ENCODE measurements at regions not wholly inside any gene's neighbourhood (a gene's known extent, or its start where the extent isn't known, plus 50 kb on each side); places are given as distances from the start of the nearest gene placed in this dataset.

DNA sequence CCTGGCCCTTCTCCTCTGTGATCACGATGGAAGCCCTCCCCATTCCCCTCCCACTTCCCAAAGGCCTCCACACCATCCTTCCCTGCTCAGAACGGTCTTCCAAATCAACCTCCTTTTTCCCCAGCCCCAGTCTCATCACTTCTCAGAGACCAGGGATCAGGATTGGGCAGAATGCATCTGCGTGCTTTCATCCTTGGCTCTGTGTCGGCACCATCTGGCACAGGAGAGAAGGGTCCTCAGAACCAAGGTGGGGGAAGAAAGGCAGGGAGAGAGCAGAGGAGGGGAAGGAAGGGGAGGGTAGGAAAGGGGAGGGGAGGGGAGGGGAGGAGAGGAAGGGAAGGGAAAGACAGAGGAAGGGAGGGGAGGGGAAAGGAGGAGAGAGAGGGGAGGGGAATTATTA, 52.4 kb upstream of the FICD start:
- peaks cover 1% of the 10 kb centered on the region for H3K27me3 Mint-ChIP-seq (ENCODE audit: unreplicated experiment)
- H3K27ac Mint-ChIP-seq (ENCODE audit: unreplicated experiment) = no peak overlapping the region
- H3K4me3 Mint-ChIP-seq (ENCODE audit: unreplicated experiment) = no peak overlapping the region
- no peaks in the 10 kb centered on the region for H3K36me3 Mint-ChIP-seq (ENCODE audit: low read depth, unreplicated experiment)
- no peaks in the 10 kb centered on the region for H3K4me1 Mint-ChIP-seq (ENCODE audit: unreplicated experiment)
- TF ChIP-seq, protein P1, sequence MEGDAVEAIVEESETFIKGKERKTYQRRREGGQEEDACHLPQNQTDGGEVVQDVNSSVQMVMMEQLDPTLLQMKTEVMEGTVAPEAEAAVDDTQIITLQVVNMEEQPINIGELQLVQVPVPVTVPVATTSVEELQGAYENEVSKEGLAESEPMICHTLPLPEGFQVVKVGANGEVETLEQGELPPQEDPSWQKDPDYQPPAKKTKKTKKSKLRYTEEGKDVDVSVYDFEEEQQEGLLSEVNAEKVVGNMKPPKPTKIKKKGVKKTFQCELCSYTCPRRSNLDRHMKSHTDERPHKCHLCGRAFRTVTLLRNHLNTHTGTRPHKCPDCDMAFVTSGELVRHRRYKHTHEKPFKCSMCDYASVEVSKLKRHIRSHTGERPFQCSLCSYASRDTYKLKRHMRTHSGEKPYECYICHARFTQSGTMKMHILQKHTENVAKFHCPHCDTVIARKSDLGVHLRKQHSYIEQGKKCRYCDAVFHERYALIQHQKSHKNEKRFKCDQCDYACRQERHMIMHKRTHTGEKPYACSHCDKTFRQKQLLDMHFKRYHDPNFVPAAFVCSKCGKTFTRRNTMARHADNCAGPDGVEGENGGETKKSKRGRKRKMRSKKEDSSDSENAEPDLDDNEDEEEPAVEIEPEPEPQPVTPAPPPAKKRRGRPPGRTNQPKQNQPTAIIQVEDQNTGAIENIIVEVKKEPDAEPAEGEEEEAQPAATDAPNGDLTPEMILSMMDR (IDR thresholded peaks at IDR 0.05; ENCODE audit: unreplicated experiment) = no peak
- DNase-seq (ENCODE audit: low spot score) = no peak
- H3K9me3 Mint-ChIP-seq (ENCODE audit: unreplicated experiment) = no peaks in the 10 kb centered on the region

DNA sequence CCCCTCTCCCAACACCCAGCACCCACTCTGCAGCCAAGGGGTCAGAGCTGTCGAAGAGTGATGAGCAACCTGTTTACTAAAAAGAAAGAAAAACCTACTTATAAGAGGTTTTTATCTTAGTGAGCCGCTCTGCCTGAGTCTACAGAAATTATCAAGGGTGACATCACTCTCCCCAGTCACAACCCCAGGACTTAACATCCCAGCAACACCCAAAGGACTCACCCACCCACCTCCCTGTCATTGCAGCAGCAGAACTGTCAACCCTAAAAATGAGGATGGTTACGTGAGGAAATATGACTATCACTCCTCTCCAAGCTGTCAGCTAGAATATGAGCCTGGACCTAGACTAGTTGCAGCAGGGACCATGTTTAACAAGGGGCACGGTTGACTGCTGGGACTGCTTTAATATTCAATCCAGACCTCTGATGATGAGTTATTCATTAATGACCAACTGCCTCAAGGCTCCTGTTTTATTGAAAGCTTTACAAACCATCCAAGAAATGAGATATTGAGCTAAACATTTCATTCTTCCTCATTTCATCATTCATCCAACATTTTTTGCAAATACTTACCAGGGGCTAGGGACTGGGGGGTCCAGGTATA, 53.9 kb upstream of the FICD start:
- Mint-ChIP-seq H3K9me3 (ENCODE audit: unreplicated experiment) (no peaks in the 10 kb centered on the region), H3K36me3 (ENCODE audit: low read depth, unreplicated experiment) (no peaks in the 10 kb centered on the region), H3K4me3 (ENCODE audit: unreplicated experiment) (no peak overlapping the region), H3K27me3 (ENCODE audit: unreplicated experiment) (peaks cover 1% of the 10 kb centered on the region), H3K4me1 (ENCODE audit: unreplicated experiment) (no peaks in the 10 kb centered on the region), H3K27ac (ENCODE audit: unreplicated experiment) (no peak overlapping the region)
- no peak for DNase-seq (ENCODE audit: low spot score)
- TF ChIP-seq, protein P1 (IDR thresholded peaks at IDR 0.05; ENCODE audit: unreplicated experiment) = no peak

DNA sequence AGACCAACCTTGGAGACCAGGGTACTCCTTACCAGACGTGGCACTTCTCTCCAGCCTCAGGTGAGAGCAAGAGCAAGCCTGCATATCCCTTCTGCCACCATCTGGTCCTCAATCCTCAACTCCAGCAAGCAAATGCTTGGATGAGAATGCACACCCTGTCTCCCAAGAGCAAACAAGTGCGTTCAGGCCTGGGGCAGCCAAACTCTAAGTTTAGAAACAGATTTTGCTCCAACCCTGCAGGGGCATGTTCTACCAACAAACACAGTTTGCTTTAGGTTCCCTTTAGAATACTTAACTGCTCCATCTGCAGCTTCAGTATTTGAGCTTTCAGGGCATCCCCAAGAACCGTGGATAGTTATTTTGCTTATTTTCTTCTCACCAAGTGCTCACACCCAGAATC, 55.9 kb upstream of the FICD start:
- Mint-ChIP-seq H3K4me1 (ENCODE audit: unreplicated experiment) (no peaks in the 10 kb centered on the region), H3K27ac (ENCODE audit: unreplicated experiment) (no peak overlapping the region), H3K27me3 (ENCODE audit: unreplicated experiment) (peaks cover 1% of the 10 kb centered on the region), H3K4me3 (ENCODE audit: unreplicated experiment) (no peak overlapping the region), H3K36me3 (ENCODE audit: low read depth, unreplicated experiment) (no peaks in the 10 kb centered on the region), H3K9me3 (ENCODE audit: unreplicated experiment) (no peaks in the 10 kb centered on the region)
- TF ChIP-seq, protein P1 (IDR thresholded peaks at IDR 0.05; ENCODE audit: unreplicated experiment) = no peak
- no peak for DNase-seq (ENCODE audit: low spot score)

DNA sequence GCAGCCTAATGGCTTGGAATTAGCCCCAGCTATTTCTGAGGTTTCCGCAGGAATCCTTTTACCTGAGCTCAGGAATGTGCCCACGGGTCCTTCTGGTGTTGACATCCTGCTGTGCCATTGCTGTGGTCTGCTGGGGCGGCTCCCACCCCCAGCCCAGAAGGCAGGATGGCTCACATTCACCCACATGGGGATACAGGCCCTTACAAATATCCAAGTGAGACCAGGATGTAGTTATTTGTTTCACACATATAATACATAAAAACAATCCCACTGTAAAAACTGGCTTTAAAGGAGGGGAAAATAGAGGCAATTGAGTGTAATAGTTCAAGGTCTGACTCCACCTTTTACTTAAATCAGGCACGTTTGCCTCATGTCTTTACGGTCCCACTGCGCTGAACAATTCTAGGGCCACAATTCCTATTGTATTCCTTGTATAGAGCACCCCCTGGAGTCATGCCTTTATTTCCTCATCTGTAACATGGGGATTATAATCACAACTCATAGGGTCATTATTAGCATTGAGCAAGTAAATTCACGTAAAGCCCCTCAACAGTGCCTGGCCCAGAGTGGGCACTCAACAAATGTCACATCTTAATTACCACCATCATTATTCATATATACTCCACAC, 57.2 kb upstream of the FICD start:
- Mint-ChIP-seq H3K9me3 (ENCODE audit: unreplicated experiment) (no peaks in the 10 kb centered on the region), H3K4me3 (ENCODE audit: unreplicated experiment) (no peak overlapping the region), H3K4me1 (ENCODE audit: unreplicated experiment) (no peaks in the 10 kb centered on the region), H3K36me3 (ENCODE audit: low read depth, unreplicated experiment) (no peaks in the 10 kb centered on the region), H3K27ac (ENCODE audit: unreplicated experiment) (no peak overlapping the region), H3K27me3 (ENCODE audit: unreplicated experiment) (peaks cover 1% of the 10 kb centered on the region)
- TF ChIP-seq, protein P1 (IDR thresholded peaks at IDR 0.05; ENCODE audit: unreplicated experiment) = no peak
- no peak for DNase-seq (ENCODE audit: low spot score)

DNA sequence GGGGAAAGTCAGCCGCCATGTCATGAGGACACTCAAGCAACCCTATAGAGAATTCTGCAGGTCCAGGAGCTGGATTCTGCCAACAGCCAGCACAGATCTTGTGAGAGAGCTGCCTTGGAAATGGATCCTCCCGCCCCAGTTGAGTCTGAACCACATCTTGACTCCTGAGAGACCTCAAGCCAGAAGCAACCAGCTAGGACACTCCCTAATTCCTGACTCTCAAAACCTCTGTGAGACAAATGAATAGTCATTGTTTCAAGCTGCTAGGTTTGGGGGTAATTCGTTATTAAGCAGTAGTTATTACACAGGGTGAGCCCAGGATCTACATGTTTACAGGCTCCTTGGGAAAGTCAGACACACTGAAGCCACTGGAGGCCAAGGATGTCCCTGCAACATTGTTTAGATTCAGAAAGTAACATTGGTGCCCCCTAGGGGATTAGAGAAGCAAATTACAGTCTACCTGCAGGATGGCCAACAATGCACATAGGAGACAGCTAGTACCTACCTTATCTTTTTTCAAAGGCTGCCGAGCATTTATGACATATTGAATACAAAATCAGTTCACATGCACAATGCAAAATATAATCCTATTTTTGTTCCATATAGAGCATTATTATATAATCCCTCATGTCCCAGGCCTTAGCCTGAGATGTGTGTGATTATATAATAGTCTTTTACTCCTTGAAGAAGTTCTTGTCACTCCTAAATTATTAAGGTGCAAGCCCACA, 57.9 kb upstream of the FICD start:
- TF ChIP-seq, protein P1 (IDR thresholded peaks at IDR 0.05; ENCODE audit: unreplicated experiment) = peak; percentile 61
- H3K9me3 Mint-ChIP-seq (ENCODE audit: unreplicated experiment) = no peaks in the 10 kb centered on the region
- DNase-seq (ENCODE audit: low spot score) = peak; percentile 22
- no peak overlapping the region for H3K27ac Mint-ChIP-seq (ENCODE audit: unreplicated experiment)
- no peaks in the 10 kb centered on the region for H3K4me1 Mint-ChIP-seq (ENCODE audit: unreplicated experiment)
- peaks cover 1% of the 10 kb centered on the region for H3K27me3 Mint-ChIP-seq (ENCODE audit: unreplicated experiment)
- no peak overlapping the region for H3K4me3 Mint-ChIP-seq (ENCODE audit: unreplicated experiment)
- no peaks in the 10 kb centered on the region for H3K36me3 Mint-ChIP-seq (ENCODE audit: low read depth, unreplicated experiment)

Data from endothelial cell (in vitro differentiated cells).